Tibial artery (tissue), 4 donors: ENCODE measurements at regions not wholly inside any gene's neighbourhood (a gene's known extent, or its start where the extent isn't known, plus 50 kb on each side); places are given as distances from the start of the nearest gene placed in this dataset.
"Not testable (repeated sequence)": the region's sequence is repeated elsewhere in the genome, so short reads cannot be mapped to it uniquely, and the experiment has no call there.

Source experiments
- DNase-seq, 2 donors: peaks; one replicate each; pipeline ENCODE4 v3.0.0-alpha.2; 2019
- H3K27ac ChIP-seq, 2 donors: fragments of 200-600 bp; sonication (generic) in 1 of 2; 1 replicate in 1 of 2; 2 replicates in 1 of 2; pipeline ENCODE4 v1.5.1; 2018 to 2019; ENCODE audit warnings: mild to moderate bottlenecking in 1 of 2
- H3K27me3 ChIP-seq, 2 donors: fragments of 200-600 bp; sonication (generic) in 1 of 2; one replicate each; pipeline versions ENCODE4 v1.5.1 to v1.6.0; 2016 to 2019
- H3K36me3 ChIP-seq, 3 donors: fragments of 200-600 bp; sonication (generic) in 2 of 3; one replicate each; pipeline ENCODE4 v1.5.1; 2016 to 2019; ENCODE audit warnings: mild to moderate bottlenecking in 2 of 3
- H3K4me1 ChIP-seq, 4 donors: fragments of 200-600 bp; sonication (generic) in 2 of 4; 1 replicate in 3 of 4; 2 replicates in 1 of 4; pipeline ENCODE4 v1.5.1; 2016 to 2019
- H3K4me3 ChIP-seq, 2 donors: fragments of 200-600 bp; sonication (generic) in 1 of 2; 1 replicate in 1 of 2; 2 replicates in 1 of 2; pipeline ENCODE4 v1.5.1; 2018 to 2019; ENCODE audit warnings: mild to moderate bottlenecking in 2 of 2
- H3K9me3 ChIP-seq, 3 donors: fragments of 200-600 bp; sonication (generic) in 1 of 3; one replicate each; pipeline ENCODE4 v1.5.1; 2016 to 2019
- intact Hi-C: fragments of 100-400 bp; cut with DNase I; formaldehyde crosslinking; loops from one replicate; pipeline ENCODE4 v1.15.0; 2023; ENCODE audit warnings: low total_unique reads
- TF ChIP-seq, protein P1 (sequence below), 2 experiments: fragments of 200-600 bp in 1 of 2; fragments of 450-650 bp in 1 of 2; IDR thresholded peaks; one replicate each; pipeline ENCODE4 v1.5.1; 2017 to 2019; ENCODE audit warnings: antibody characterized with exemption in 2 of 2, mild to moderate bottlenecking in 1 of 2, moderate library complexity in 1 of 2

DNA sequence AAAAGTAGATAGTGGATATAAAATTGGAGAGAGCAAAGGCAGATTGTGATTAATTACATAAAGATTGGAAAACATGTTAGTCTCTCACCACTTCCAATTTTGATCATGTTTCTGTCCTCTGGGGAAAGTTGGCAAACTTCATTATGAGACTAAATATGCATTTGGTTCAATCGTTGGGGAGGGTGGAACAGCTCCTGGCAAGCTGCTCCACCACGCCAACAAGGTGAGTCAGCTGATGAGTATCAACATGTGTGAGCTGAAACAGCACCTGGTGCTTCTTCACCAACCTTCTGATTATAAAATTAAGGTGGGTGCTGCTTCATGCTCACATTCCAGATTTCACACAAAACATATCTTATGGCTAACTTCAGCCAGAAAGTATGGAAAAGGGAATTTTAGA, 1784.6 kb downstream of the SLITRK5 start:
- Histone ChIP-seq H3K36me3 (no peaks in the 10 kb centered on the region), H3K27ac (no peak overlapping the region), H3K27me3 (no peaks in the 10 kb centered on the region), H3K9me3 (no peaks in the 10 kb centered on the region), H3K4me3 (no peak overlapping the region), H3K4me1 (no peaks in the 10 kb centered on the region)
- DNase-seq, result no peak
- TF ChIP-seq, protein P1, sequence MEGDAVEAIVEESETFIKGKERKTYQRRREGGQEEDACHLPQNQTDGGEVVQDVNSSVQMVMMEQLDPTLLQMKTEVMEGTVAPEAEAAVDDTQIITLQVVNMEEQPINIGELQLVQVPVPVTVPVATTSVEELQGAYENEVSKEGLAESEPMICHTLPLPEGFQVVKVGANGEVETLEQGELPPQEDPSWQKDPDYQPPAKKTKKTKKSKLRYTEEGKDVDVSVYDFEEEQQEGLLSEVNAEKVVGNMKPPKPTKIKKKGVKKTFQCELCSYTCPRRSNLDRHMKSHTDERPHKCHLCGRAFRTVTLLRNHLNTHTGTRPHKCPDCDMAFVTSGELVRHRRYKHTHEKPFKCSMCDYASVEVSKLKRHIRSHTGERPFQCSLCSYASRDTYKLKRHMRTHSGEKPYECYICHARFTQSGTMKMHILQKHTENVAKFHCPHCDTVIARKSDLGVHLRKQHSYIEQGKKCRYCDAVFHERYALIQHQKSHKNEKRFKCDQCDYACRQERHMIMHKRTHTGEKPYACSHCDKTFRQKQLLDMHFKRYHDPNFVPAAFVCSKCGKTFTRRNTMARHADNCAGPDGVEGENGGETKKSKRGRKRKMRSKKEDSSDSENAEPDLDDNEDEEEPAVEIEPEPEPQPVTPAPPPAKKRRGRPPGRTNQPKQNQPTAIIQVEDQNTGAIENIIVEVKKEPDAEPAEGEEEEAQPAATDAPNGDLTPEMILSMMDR (IDR thresholded peaks at IDR 0.05), result no peak
- intact Hi-C loops, result no loop called here

DNA sequence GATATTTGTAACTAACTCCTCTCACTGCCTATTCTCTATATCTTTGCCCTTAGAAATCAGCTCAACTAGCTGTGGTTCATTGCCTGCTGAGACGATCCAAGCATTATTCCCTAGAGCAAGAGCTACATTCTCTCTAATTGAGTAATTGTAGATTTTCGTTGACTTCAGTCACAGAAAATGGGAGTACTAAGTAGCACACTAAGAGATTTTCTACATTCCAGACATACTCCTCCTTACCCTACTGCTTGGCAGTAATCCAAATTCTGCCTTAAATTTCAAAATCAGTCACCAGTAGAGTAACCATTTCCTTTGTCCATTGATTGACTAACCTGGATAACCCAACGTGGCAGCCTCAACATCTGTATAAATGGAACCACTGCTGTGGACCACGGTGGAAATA, 1786.8 kb downstream of the SLITRK5 start:
- H3K4me1 ChIP-seq, result no peaks in the 10 kb centered on the region
- no peak for DNase-seq
- TF ChIP-seq, protein P1 (IDR thresholded peaks at IDR 0.05), result no peak
- H3K27ac ChIP-seq, result no peak overlapping the region
- no peaks in the 10 kb centered on the region for H3K9me3 ChIP-seq
- no peaks in the 10 kb centered on the region for H3K27me3 ChIP-seq
- intact Hi-C loops, result no loop called here
- no peaks in the 10 kb centered on the region for H3K36me3 ChIP-seq
- H3K4me3 ChIP-seq, result no peak overlapping the region

DNA sequence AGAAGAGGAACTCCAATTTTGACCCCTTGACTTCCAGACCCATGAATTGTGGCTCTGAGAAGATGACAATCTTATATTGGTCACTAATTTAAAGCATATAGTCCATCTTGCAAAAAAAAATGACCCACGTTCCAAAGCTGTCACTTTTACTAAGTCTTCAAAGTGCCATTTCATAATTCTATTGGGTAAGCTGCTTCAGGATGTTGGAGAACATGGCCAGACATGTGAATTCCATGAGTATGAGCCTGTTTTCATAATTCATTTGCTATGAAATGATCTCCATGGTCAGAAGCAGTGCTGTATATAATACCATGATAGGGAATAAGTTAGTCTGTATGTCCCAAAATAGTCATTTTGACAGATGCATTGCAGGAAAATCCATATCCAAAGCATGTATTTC, 1787.3 kb downstream of the SLITRK5 start:
- intact Hi-C loops, result no loop called here
- Histone ChIP-seq H3K9me3 (no peaks in the 10 kb centered on the region), H3K4me3 (no peak overlapping the region), H3K36me3 (no peaks in the 10 kb centered on the region), H3K4me1 (no peaks in the 10 kb centered on the region), H3K27me3 (no peaks in the 10 kb centered on the region), H3K27ac (no peak overlapping the region)
- no peak for DNase-seq
- TF ChIP-seq, protein P1 (IDR thresholded peaks at IDR 0.05), result no peak

DNA sequence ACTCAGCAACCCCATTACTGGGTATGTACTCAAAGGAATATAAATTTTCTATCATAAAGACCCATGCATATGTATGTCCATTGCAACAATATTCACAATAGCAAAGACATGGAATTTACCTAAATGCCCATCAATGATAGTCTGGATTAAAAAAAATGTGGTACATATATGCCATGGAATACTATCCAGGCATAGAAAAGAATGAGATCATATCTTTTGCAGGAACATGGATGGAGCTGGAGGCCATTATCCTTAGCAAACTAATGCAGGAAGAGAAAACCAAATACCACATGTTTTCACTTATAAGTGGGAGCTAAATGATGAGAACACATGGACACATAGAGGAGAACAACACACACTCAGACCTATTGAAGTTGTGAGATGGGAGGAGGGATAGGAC, 1789.7 kb downstream of the SLITRK5 start:
- H3K36me3 ChIP-seq, intact Hi-C loops, DNase-seq, H3K4me3 ChIP-seq, H3K9me3 ChIP-seq, H3K27ac ChIP-seq, H3K4me1 ChIP-seq, H3K27me3 ChIP-seq: not testable (repeated sequence)

DNA sequence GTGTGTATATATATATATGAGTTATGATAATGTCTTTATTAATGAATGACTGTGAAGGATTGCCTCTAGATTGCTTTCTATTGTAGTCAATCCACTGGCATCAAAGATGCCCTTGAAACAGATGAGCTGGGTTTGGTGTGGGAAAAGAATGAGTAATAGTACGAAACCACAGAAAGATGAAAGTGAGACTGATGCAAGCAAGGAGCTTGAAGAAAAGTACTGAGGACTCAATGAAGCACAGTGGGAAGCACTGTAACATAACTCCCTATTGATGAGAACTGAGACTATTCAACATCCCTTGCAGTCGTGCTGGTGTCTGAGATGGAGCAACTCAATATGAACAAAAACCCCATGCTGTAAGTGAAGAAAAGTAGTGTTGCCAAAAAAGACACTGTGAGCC, 1794.2 kb downstream of the SLITRK5 start:
- intact Hi-C loops, result no loop called here
- H3K27me3 ChIP-seq, result no peaks in the 10 kb centered on the region
- no peak for DNase-seq
- no peaks in the 10 kb centered on the region for H3K9me3 ChIP-seq
- TF ChIP-seq, protein P1 (IDR thresholded peaks at IDR 0.05), result no peak
- H3K4me3 ChIP-seq, result no peak overlapping the region
- H3K36me3 ChIP-seq, result no peaks in the 10 kb centered on the region
- no peak overlapping the region for H3K27ac ChIP-seq
- H3K4me1 ChIP-seq, result no peaks in the 10 kb centered on the region

DNA sequence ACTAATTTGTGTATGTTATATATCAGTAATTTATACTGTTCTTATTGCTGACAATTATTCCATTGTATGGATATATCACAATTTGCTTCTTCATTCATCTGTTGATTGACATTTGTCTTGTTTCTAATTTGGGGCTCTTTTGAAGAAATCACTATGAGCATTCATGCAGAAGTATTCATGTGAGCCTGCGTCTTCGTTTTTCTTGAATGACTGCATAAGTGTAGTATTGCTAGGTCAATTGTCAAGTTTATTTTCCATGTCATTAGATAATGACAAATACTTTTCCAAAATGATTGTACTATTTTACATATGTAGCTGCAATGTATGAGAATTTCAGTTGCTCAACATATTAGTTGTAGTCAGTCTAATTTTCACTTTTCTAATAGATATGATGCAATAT, 1796.9 kb downstream of the SLITRK5 start:
- no peak overlapping the region for H3K27ac ChIP-seq
- H3K9me3 ChIP-seq, result no peaks in the 10 kb centered on the region
- no peaks in the 10 kb centered on the region for H3K4me1 ChIP-seq
- no peaks in the 10 kb centered on the region for H3K27me3 ChIP-seq
- H3K36me3 ChIP-seq, result no peaks in the 10 kb centered on the region
- no peak overlapping the region for H3K4me3 ChIP-seq
- no peak for DNase-seq
- TF ChIP-seq, protein P1 (IDR thresholded peaks at IDR 0.05), result no peak
- intact Hi-C loops, result no loop called here
